Esophagus muscularis mucosa (tissue), 4 donors: ENCODE measurements at regions not wholly inside any gene's neighbourhood (a gene's known extent, or its start where the extent isn't known, plus 50 kb on each side); places are given as distances from the start of the nearest gene placed in this dataset.
A peak's percentile ranks its signal among the peaks of the same experiment; 100 is the strongest.

Source experiments
- DNase-seq: peaks from one replicate; pipeline ENCODE4 v3.0.0-alpha.2; 2017; ENCODE audit errors: extremely low spot score
- H3K27ac ChIP-seq, 4 donors: fragments of 200-600 bp; sonication (generic); replicated peaks in 1 of 4; 1 replicate in 3 of 4; 2 replicates in 1 of 4; pipeline ENCODE4 v1.5.1; 2016 to 2019; ENCODE audit warnings: mild to moderate bottlenecking in 1 of 4
- H3K27me3 ChIP-seq, 4 donors: fragments of 200-600 bp; sonication (generic); one replicate each; pipeline versions ENCODE4 v1.5.1 to v1.6.0; 2016 to 2019
- H3K36me3 ChIP-seq, 4 donors: fragments of 200-600 bp; sonication (generic); one replicate each; pipeline ENCODE4 v1.5.1; 2016 to 2019
- H3K4me1 ChIP-seq, 4 donors: fragments of 200-600 bp; sonication (generic); one replicate each; pipeline ENCODE4 v1.5.1; 2016 to 2019
- H3K4me3 ChIP-seq, 4 donors: fragments of 200-600 bp; sonication (generic); 1 replicate in 2 of 4; 2 replicates in 2 of 4; pipeline ENCODE4 v1.5.1; 2016 to 2019; ENCODE audit warnings: mild to moderate bottlenecking in 4 of 4, moderate library complexity in 1 of 4
- H3K9me3 ChIP-seq, 4 donors: fragments of 200-600 bp; sonication (generic); 1 replicate in 3 of 4; 2 replicates in 1 of 4; pipeline ENCODE4 v1.5.1; 2016 to 2019
- EP300 ChIP-seq: sonication (generic); formaldehyde crosslinking; IDR thresholded peaks from one replicate; pipeline ENCODE4 v1.6.1; 2017; ENCODE audit warnings: antibody characterized with exemption
- POLR2A ChIP-seq: fragments of 450-650 bp; IDR thresholded peaks from one replicate; pipeline ENCODE4 v1.6.1; 2017; ENCODE audit warnings: antibody characterized with exemption, moderate library complexity, mild to moderate bottlenecking, low read depth
- POLR2AphosphoS5 ChIP-seq, 2 donors: sonication (generic); formaldehyde crosslinking; IDR thresholded peaks; one replicate each; pipeline ENCODE4 v1.6.1; 2017; ENCODE audit warnings: antibody characterized with exemption in 2 of 2
- WGBS: methylation state at CpG from one replicate; pipeline ENCODE4 v1.1.5; 2018; 5-methylcytosine and 5-hydroxymethylcytosine counted together
- intact Hi-C: fragments of 100-400 bp; cut with DNase I; formaldehyde crosslinking; loops from one replicate; pipeline ENCODE4 v1.15.1; 2023
- TF ChIP-seq, protein P1 (sequence below), 3 experiments: fragments of 200-600 bp in 2 of 3; fragments of 450-650 bp in 1 of 3; sonication (generic) in 2 of 3; IDR thresholded peaks; one replicate each; pipeline ENCODE4 v1.5.1; 2017 to 2019; ENCODE audit warnings: antibody characterized with exemption in 3 of 3, mild to moderate bottlenecking in 2 of 3, moderate library complexity in 1 of 3

DNA sequence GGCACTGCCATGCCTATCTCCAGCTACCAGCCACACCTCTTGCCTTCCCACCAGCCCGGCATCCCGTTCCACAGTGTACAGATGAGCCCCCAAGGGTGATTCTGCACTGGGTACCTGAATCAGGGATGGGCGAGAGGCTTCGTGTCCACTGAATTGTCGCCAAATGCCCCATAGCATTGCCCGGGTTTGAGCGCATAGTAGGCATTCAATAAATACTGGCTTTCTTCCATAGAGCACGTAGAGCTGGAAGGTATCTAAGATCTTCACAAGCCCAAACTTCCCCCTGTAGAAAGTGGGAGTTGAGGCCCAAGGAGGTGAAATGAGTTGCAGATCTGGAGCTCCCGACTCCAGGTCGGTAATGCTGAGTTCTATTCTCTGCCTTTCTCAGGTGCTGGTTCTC, 358.7 kb downstream of the LPIN1 start:
- Histone ChIP-seq H3K36me3 (no peaks in the 10 kb centered on the region), H3K4me1 (peaks cover 0 to 6% (median 5%) of the 10 kb centered on the region in 4 donors), H3K27me3 (no peaks in the 10 kb centered on the region), H3K4me3 (no peak overlapping the region), H3K9me3 (no peaks in the 10 kb centered on the region), H3K27ac (no peak overlapping the region)
- intact Hi-C loops = no loop called here
- TF ChIP-seq EP300 = no peak
- WGBS = 87% methylated on average over 10 of the region's 10 CpGs
- DNase-seq = no peak

DNA sequence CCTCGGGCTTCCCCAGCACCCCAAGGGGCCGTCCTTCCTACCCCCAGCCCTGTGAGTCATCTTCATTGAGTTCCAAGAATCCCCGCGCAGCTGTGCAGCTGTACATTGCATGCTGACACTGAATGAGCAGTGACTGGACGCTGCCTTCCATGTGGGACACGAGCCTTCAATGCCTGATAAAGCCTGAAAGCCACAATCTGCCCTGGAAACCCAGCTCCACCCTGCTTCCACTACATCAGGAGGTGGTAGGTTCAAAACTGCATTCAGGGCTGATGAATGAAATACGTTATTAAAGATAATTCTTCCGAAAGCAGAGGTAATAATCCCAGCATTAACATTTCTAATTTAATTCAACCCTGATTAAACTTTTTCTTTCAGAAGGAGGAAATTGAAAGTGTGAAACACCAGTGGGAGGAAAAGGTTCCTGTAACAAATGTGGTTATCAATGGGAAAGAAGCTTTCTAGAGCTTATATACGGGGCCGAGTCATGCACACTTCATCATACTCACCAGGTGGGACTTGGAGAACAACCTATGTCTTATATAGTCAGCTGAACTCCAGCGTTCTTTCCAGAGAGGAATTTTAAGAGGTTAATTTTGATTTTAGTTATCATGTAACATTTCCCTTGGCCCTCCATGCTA, 360.1 kb downstream of the LPIN1 start:
- TF ChIP-seq, protein P1, sequence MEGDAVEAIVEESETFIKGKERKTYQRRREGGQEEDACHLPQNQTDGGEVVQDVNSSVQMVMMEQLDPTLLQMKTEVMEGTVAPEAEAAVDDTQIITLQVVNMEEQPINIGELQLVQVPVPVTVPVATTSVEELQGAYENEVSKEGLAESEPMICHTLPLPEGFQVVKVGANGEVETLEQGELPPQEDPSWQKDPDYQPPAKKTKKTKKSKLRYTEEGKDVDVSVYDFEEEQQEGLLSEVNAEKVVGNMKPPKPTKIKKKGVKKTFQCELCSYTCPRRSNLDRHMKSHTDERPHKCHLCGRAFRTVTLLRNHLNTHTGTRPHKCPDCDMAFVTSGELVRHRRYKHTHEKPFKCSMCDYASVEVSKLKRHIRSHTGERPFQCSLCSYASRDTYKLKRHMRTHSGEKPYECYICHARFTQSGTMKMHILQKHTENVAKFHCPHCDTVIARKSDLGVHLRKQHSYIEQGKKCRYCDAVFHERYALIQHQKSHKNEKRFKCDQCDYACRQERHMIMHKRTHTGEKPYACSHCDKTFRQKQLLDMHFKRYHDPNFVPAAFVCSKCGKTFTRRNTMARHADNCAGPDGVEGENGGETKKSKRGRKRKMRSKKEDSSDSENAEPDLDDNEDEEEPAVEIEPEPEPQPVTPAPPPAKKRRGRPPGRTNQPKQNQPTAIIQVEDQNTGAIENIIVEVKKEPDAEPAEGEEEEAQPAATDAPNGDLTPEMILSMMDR (IDR thresholded peaks at IDR 0.05) = no peak
- peak; percentile 24 to 31 for TF ChIP-seq POLR2AphosphoS5 (IDR thresholded peaks at IDR 0.05)
- Histone ChIP-seq H3K36me3 (no peaks in the 10 kb centered on the region), H3K4me1 (peaks cover 0 to 8% (median 5%) of the 10 kb centered on the region in 4 donors), H3K9me3 (no peaks in the 10 kb centered on the region), H3K27ac (no peak overlapping the region), H3K4me3 (no peak overlapping the region), H3K27me3 (no peaks in the 10 kb centered on the region)
- 63% methylated on average over 9 of the region's 11 CpGs for WGBS
- no peak for DNase-seq
- intact Hi-C loops = no loop called here

DNA sequence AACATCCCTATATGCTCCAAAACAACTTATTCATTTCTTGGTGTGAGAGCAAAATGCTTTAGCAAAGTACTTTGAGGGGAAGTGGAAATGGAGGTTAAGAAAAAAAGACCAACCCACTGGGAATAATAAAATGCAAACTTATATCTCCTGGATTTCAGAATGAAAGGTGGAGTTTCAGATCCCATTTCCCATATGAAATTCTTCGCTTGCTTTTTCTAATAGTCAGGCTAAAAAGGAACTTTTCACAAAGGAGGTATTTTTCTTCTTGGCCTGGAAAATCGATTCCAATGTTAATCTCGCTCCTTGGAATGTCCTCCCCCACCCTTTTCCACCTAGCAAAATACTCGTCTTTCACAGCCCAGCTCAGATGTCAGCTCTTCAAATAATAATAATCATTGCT, 360.9 kb downstream of the LPIN1 start:
- Histone ChIP-seq H3K27me3 (no peaks in the 10 kb centered on the region), H3K9me3 (no peaks in the 10 kb centered on the region), H3K4me3 (no peak overlapping the region), H3K27ac (no peak overlapping the region), H3K4me1 (peaks cover 0 to 8% (median 5%) of the 10 kb centered on the region in 4 donors), H3K36me3 (no peaks in the 10 kb centered on the region)
- TF ChIP-seq POLR2A (no peak), EP300 (no peak), POLR2AphosphoS5 (IDR thresholded peaks at IDR 0.05) (no peak)
- TF ChIP-seq, protein P1 (IDR thresholded peaks at IDR 0.05) = no peak
- 54% methylated on average over 4 of the region's 4 CpGs for whole genome bisulfite sequencing
- DNase-seq = no peak
- intact Hi-C loops = no loop called here

DNA sequence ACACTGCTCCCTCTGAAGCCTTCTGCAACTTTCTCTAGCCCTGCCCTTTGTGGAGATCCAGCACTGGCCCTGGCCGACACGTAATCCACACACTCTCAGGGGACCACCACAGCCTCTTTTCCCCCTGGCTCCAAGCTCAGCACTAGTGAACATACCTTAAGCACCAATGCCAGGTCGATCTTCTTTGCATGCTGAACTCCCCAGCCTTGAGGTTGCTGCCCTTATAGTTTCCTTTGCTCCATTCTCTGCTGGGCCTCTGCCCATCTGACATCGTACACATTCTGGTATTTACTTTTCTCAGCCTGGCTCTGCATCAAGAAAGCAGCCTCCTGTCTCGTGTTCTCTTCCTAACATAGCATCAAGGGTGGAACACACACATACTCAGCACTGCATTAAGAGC, 361.5 kb downstream of the LPIN1 start:
- Histone ChIP-seq H3K4me3 (no peak overlapping the region), H3K36me3 (no peaks in the 10 kb centered on the region), H3K4me1 (peaks cover 0 to 8% (median 5%) of the 10 kb centered on the region in 4 donors), H3K27me3 (no peaks in the 10 kb centered on the region), H3K9me3 (no peaks in the 10 kb centered on the region), H3K27ac (no peak overlapping the region)
- DNase-seq = no peak
- intact Hi-C loops = no loop called here
- WGBS = 53% methylated on average over 5 of the region's 5 CpGs
- TF ChIP-seq POLR2A (no peak), EP300 (no peak), POLR2AphosphoS5 (IDR thresholded peaks at IDR 0.05) (no peak)
- TF ChIP-seq, protein P1 (IDR thresholded peaks at IDR 0.05) = no peak

DNA sequence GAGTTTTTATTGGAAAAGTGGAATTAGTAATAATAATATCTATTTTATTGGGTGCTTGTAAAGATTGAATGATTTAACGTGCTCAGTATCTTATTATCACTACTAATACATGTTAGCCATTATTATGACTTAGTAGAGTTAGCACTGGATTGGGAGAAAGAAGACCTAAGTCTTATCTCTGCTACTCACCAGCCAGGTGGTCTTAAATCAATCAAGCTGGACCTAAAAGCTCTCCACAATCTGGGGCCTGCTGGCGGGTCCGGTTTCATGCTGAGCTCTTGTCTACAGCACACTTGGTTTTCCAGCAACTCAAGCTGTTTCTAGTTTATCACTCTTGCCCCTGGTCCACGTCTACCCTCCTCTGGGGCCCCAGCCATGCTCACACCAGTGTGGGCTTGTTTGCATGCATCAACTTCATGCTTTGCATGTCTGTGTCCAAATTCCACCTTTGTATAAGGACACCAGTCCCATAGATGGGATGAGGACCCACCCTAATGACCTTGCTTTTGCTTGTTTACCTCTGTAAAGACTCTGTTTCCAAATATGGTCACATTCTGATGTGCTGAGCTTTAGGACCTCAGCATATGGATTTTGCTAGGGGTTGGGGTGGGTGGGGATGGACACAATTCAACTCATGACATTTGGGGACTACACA, 363.1 kb downstream of the LPIN1 start:
- Histone ChIP-seq H3K9me3 (no peaks in the 10 kb centered on the region), H3K27ac (no peak overlapping the region), H3K36me3 (no peaks in the 10 kb centered on the region), H3K4me3 (no peak overlapping the region), H3K4me1 (peaks cover 0 to 8% (median 5%) of the 10 kb centered on the region in 4 donors), H3K27me3 (no peaks in the 10 kb centered on the region)
- no peak for DNase-seq
- intact Hi-C loops = no loop called here
- TF ChIP-seq POLR2A (no peak), EP300 (peak; percentile 6)
- WGBS = 75% methylated on average over 4 of the region's 4 CpGs
